RCC 7860 (cell line): ENCODE measurements at regions not wholly inside any gene's neighbourhood (a gene's known extent, or its start where the extent isn't known, plus 50 kb on each side); places are given as distances from the start of the nearest gene placed in this dataset.
"Not testable (repeated sequence)": the region's sequence is repeated elsewhere in the genome, so short reads cannot be mapped to it uniquely, and the experiment has no call there.

Experiments
- DNase-seq: peaks from one replicate; pipeline ENCODE4 v3.0.0-alpha.2; 2015; ENCODE audit warnings: low spot score
- FAIRE-seq: peaks from 2 replicates; lab custom pipeline; 2012; peaks lifted over from hg19 to GRCh38; lab: Jason Lieb, UNC

DNA sequence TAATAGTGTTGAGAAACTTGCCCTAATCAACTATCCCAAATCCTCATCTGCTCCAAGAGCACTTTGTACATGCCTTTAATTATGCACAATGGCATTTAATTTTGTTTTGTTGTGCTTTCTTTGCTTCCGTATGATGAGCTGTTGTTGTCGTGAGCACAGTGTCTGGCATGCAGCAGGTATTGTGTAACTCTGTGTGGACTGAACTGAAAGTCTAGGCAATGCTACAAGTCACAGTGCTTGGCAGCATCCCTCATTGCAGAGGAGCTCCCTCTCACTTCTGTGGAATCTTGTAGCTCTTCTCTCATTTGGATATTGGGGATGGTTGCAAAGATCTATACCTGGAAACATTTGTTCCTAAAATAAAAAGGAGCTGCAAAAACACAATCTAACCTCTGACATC is 502.2 kb upstream of the CA10 start:
- FAIRE-seq (no peak), DNase-seq (no peak)

DNA sequence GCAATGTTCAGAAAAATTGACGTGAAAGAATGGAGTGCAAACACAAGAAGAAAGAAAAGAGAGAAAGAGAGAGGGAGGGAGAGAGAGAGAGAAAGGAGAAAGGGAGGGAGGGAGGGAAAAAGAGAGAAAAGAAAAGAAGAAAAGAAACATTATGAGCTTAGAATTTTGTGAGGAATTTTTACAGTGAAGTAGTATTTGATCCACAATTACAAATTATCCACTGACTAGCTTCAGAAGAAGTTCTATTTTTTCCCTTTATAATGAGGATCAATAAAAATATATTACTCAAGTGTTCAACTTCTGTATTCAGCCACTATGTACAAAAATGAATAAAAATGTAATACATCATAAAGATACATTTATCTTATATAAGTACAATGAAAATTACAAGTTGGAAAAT is 494.5 kb upstream of the CA10 start:
- DNase-seq (no peak), FAIRE-seq (no peak)

DNA sequence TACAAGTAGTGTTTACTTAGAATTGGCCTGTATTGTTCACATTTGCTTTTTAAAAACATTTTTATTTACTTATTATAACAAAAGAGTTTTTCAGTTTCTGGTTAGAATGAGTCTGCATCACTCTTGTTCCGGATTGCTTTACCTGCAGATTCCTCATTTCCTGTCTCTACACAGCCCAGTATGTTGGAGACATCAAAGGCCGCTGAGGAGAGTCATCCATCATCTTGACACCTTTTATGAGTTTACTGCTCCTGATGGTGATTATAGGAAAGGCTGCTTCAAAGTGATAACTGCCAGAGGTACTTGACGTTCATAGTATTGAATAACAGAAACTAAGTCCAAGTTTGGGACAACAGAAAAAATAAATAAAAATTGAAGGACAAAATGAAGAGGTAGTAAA is 490.5 kb upstream of the CA10 start:
- FAIRE-seq (no peak), DNase-seq (no peak)

DNA sequence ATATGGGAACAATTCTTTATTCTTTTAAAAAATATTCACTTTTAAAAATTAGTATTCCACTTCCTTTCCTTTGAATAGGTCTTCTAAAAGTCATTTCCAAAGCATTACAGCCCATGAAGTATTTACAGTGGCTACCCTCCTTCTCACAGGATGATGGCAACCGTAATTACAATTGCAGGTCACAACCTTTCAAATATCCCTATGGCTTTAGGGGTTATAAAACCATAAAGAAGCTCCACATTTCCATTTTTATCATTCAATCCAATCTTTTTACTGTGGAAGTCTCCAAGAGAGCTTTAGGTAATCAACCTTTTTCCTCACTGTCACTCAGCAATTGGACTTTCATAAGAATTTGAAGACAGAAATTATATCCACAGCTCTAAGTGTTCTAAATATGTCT is 488.9 kb upstream of the CA10 start:
- DNase-seq = no peak
- FAIRE-seq = no peak

DNA sequence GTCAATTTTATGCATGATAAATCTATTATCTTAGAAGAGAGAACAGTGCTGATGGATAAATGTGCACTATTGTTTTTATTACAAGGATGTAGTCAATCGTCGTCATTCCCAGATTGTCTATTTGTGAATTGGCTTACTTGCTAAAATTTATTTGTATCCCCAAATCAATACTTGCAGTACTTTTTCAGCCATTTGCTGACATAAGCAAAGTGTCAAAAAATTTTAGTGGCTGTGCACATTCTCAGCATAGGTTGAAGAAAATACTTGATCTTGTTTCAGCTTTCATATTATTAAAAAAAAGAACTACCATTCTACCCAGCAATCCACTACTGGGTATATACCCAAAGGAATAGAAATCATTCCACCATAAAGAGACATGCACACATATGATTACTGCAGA is 477.9 kb upstream of the CA10 start:
- no peak for FAIRE-seq
- DNase-seq = no peak

DNA sequence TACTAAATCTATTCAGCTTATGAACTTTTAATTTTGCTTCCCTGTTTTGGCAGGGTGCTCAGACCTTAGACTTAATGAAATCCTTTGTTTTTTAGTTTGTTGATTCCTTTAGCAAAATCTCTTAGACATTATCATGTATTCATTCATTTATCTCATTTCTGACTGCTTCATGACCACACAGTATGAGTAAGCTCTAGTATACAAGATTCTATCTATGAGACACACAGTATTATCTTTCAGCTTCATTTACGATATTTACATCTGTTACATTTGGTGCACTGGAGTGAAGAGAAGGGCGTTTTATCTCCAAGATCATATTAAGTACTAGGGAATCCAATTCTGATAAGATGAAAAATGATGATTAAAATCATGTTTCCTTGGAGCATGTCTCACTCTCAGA is 448.1 kb upstream of the CA10 start:
- DNase-seq (no peak), FAIRE-seq (no peak)

DNA sequence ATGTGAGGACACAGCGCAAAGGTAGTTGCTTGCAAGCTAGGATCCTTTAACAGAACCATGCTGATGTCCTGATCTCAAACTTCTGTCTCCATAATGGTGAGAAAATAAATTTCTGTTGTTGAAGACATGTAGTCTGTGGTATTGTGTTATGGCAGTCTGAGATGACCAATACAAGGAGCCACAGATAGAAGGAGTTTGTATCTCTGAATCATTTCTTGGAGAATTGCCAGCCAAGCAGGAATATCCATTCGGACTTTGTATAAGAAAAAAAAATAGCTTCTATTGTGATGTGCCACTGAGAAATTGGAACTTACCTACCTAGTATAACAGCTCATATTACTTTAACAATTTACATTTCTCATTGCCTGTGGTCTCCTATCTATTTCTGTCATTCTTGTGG is 447.6 kb upstream of the CA10 start:
- DNase-seq = peak; percentile 40
- no peak for FAIRE-seq

DNA sequence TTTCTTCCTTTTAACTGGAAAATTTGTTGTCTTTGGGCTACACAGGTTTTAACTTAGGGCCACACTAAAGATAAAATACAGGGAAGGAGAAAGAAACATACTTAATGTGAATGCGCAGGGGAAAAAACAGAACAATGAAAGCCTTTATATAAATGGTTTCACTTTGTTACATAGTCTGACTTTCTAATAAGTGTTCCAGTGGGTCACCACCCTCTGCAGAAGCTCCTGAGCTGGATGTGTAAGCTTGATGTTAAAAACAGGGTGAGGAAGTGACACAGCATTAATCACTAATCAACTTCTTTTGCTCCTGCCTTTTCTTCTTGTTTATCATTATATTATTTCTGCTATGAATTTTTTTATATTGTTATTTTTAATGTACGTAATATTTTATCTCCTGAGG is 445.6 kb upstream of the CA10 start:
- FAIRE-seq (no peak), DNase-seq (no peak)

DNA sequence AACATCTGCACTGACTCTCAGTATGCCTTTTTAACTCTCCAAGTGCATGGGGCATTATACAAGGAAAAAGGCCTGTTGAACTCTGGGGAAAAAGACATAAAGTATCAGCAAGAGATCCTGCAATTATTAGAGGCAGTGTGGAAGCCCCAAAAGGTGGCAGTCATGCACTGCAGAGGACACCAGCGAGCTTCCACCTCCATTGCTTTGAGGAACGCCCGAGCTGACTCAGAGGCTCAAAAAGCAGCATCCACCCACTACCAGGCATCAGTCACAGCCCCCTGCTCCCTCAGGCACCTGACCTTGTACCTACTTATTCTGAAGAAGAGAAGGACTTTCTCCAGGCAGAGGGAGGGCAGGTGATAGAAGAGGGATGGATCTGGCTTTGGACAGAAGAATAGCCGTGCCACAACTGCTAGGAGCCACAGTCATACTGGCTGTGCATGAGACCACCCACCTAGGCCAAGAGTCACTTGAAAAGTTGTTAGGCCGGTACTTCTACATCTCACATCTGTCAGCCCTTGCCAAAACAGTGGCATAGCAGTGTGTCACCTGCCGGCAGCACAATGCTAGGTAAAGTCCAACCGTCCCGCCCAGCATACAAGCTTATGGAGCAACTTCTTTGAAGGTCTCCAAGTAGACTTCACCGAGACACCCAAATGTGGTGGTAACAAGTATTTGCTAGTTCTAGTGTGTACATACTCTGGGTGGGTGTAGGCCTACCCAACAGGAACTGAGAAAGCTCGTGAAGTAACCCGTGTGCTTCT is 439.1 kb upstream of the CA10 start:
- DNase-seq, FAIRE-seq: not testable (repeated sequence)

DNA sequence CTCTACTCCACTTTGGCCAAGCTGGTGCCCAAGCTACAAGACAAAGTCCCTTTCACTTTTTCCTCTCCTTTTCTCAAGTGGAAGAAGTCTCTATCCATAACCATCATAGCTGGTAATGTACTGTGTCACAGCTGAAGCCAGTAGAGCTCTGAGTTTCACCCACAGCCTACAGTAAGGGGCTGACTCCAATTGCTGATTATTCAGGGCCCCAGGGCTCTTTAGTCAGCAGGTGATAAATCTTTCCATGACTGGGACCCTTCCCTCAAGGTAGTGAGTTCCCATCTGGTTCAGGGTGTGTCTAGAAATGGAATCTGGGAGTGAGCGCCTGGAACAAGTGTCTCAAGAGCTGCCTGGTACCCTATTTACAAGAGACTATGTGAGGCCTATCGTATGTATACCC is 436.0 kb upstream of the CA10 start:
- FAIRE-seq (no peak), DNase-seq (no peak)

DNA sequence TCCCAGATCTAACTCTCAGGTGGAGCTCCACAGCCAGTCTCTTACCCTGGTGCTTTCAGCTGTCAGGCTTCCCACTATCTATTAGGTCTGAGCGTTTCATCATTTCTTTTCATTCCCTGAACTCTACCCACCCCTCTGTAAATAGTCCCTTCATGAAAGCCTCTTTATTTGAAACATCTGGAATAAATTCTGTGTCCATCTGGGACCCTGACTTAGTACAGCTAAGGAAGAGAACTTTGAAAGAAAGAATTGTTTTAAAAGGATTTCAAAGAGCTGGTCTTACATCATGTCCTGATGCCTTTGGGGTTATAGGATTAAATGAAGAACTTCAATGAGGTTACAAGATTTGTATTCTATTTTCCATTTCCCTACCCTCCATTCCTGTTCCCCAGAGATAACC is 388.5 kb upstream of the CA10 start:
- DNase-seq (no peak), FAIRE-seq (no peak)

DNA sequence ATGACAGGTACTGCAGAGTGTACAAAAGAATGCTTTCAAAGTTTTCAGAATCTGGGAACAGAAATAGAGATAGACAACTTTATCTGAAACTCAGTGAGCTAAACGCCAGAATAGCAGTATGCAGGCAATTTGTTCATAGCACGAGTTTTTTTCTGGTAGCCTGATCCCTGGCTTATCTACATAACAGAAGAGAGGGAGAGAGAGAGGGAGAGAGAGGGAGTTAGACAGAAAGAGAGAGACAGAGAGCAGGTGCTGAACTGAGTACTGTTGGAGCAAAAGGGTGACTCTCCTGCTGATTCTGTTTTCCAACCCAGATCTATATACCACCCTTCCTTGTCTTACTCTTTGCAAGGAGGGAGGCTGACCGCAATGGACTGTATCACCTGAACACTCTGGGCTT is 388.0 kb upstream of the CA10 start:
- FAIRE-seq (no peak), DNase-seq (no peak)

DNA sequence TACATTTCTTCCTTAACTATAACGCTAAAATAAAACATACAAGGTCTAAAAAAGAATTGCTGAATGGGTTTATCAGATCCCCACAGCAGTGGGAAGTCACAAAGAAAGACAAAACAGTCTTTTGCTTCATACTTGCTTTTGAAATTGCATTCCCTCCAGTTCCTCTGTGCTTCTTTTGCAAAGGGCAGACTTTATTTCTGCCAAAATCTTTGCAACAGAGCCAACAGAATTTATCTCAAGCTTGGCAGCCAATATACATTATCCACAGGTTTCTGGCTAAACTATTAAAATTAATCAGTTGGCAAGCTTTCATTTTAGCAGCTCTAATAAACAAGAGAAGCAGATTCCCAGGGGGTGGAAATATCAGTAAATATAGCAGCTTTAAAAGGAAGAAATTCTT is 378.9 kb upstream of the CA10 start:
- FAIRE-seq (no peak), DNase-seq (no peak)

DNA sequence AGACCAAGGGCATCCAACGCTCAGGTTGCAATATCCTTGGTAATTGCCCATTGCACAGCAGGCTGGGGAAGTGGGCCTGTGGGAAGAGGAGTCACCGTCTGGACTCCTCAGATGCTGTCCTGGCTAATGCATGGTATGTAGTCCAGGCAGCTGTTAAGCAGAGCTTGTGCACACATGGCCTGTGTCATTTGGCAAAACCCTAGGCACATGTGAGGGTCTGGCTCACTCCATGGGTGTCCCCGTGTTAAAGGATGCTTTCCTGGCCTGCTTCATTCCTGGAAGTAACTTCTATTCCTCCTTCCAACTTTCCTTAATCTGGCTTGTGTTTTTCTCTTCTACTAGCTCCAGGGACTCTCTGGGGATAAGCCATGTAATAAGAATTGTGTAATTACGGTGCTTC is 378.0 kb upstream of the CA10 start:
- FAIRE-seq (no peak), DNase-seq (no peak)

DNA sequence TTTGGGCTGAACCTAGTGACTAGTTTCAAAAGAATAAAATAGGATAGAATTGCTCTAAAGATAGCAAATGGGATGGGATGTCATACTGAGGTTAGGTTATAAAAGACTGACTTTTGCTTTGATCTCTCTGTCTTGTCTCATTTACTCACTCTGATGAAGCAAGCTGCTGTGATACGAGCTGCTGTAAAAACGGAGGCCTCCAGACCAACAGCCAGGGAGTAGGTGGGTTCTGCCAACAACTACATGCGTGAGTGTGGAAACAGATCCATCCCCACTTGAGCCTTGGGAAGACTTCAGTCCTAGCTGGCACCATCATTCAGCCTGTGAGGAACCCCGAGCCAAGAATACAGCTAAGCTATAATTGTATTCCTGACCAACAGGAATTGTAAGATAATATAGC is 373.9 kb upstream of the CA10 start:
- DNase-seq (no peak), FAIRE-seq (no peak)

DNA sequence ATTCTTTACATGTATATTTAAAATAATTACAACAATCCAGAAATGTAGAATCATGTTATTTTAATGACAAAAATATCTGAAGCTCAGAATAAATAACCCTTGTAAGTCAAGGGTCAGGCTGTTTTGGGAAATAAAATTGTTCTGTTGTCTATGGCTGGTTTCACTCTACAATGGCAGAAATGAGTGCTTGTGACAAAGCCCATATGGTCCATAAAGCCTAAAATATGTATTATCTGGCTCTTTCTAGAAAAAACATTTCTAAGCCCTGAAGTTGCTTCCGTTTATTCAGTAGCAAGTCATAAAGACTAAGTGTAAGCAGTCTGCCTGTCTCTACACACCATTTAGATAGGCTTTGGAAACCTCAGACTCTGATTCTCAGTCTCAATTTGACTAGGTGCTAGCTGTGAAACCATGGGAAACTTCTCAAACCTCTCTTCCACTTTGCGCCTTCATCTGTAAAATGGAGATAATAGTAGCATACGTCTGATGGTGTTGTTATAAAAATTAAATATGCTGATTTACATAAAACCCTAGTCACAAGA is 365.7 kb upstream of the CA10 start:
- DNase-seq (no peak), FAIRE-seq (no peak)

DNA sequence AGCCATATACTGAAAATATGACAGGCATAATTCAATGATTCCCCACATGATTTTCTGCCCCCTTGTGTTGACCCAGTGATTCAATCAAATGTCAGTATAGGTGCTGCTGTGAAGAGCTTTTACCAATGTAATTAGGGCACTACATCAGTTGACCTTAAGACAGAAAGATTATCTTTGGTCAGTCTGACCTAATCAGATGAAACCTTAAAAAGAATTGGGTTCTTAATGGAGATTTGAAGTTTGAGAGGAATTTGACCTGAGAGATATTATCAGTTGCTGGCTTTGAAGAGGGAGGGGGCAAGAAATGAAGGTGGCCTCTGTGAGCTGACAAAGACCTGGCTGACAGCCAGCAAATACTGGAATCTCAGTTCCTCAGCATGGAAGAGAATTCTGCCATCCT is 358.7 kb upstream of the CA10 start:
- no peak for FAIRE-seq

DNA sequence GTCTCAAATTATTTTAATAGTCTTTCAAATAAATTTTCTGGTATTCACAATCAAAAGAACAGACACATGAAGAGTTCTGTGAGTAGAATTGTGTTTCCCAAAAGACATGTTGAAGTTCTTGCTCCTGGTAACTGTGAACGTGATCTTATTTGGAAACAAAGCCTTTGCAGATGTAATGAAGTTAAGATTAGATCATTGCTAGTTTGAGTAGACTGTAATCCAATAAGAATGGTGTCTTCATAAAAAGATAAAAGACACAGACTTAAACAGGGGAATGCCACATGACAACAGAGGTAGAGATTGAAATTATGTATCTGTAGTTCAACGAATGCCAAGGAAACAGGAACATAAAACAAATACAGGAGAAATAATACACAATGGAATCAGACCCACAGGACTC is 357.4 kb upstream of the CA10 start:
- no peak for FAIRE-seq
- no peak for DNase-seq

More for the DNA sequence above, 358.7 kb upstream of the CA10 start:
- no peak for DNase-seq

DNA sequence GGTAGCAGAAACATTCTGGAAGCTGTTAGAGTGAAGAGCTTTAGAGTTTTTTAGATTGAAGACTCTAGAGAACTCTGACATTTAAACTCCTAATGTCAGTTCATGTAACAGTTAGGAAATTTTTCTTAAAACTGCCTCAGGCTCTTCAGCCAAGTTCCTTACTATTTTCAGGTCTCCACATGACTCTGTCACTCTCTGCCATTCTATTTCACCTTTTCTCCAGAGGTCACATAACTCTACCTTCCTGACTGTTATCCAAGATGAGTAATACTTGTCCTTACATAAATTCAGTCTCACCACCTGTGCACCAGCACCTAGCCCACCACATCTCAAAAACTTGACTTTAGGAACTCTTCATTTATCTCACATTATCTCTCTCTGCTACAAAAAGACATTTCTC is 347.1 kb upstream of the CA10 start:
- FAIRE-seq = no peak
- DNase-seq = no peak

DNA sequence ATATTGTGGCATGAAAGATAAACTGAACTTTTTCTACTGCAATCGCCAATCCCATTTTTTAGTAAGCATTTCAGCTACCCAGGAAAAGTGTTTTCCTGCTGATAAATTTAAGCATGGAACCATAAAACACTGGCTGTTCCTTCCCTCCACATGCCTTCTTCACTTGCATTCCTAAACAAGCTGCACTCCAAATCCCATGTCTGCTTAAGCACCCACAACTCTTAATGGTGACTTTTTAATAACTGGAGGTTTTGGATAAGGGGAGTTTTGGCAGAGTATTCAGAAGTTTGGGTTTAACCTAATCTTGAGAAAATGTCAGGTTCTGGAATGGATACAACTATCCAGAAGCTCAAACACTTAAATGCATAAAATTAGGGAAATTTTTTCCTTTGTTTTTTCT is 345.6 kb upstream of the CA10 start:
- FAIRE-seq = no peak
- no peak for DNase-seq

DNA sequence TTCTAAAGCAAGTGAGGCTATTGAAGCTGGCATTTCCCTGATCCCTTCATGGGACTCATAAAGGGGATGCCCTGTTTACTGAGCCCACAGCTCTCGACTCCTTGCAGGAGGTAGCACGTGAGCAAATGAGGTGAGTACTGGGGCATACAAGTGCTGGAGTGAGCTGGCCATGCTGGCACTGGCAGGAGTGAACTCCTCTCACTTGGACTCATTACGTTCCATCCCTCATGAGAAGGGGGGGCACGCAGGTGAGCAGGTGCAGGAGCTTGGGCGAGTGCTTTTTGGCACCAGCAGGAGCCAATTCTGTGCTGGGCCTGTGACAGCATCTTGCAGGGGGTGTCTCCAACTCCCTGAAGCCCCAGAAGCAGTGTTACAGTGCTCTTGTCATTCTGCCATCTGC is 337.1 kb upstream of the CA10 start:
- no peak for FAIRE-seq
- no peak for DNase-seq

DNA sequence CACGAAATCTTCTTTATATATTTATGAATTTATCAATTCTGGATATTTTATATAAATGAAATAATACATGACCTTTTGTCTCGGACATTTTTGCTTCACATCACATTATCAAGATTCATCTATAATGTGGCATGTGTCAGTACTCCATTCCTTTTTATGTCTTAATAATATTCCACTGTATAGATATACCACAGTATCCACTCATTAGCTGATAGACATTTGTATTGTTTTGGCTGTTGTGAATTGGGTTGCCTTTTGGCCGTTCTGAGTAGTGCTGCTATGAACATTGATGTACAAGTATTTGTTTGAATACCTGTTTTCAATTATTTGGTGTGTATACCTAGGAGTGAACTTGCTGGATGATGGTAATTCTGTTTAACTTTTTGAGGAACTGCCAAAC is 323.8 kb upstream of the CA10 start:
- FAIRE-seq (no peak), DNase-seq (no peak)
